HepG2 (cell line): ENCODE measurements at regions not wholly inside any gene's neighbourhood (a gene's known extent, or its start where the extent isn't known, plus 50 kb on each side); places are given as distances from the start of the nearest gene placed in this dataset.

Experiments used
- IRX3 ChIP-seq: sonication (generic); formaldehyde crosslinking; IDR thresholded peaks from 2 replicates; pipeline ENCODE4 v1.8.1; 2023; ENCODE audit warnings: mild to moderate bottlenecking, low read depth, missing genetic modification reagents, borderline replicate concordance
- NCOA1 ChIP-seq: sonication (generic); formaldehyde crosslinking; IDR thresholded peaks from 2 replicates; pipeline ENCODE4 v1.9.0; 2021; ENCODE audit warnings: missing genetic modification reagents
- PHF8 ChIP-seq: sonication (generic); formaldehyde crosslinking; IDR thresholded peaks from 2 replicates; pipeline ENCODE4 v1.5.0; 2020; ENCODE audit warnings: missing genetic modification reagents
- SMARCC2 ChIP-seq: fragments of 450-650 bp; IDR thresholded peaks from 2 replicates; pipeline ENCODE4 v1.6.1; 2017; ENCODE audit warnings: antibody characterized with exemption, mild to moderate bottlenecking
- TMF1 ChIP-seq: sonication (generic); formaldehyde crosslinking; IDR thresholded peaks from 2 replicates; pipeline ENCODE4 v1.8.1; 2022; ENCODE audit warnings: low read depth, missing genetic modification reagents
- ZFYVE20 ChIP-seq: sonication (generic); formaldehyde crosslinking; IDR thresholded peaks from 2 replicates; pipeline ENCODE4 v1.8.0; 2023; ENCODE audit warnings: low read depth, mild to moderate bottlenecking, moderate library complexity, missing genetic modification reagents, borderline replicate concordance
- ZSCAN25 ChIP-seq: sonication (generic); formaldehyde crosslinking; IDR thresholded peaks from 2 replicates; pipeline ENCODE4 v1.8.0; 2022; ENCODE audit warnings: mild to moderate bottlenecking, missing genetic modification reagents
- TF ChIP-seq, protein P1 (sequence below): sonication (generic); formaldehyde crosslinking; IDR thresholded peaks from 2 replicates; pipeline ENCODE4 v1.5.1; 2020; ENCODE audit warnings: mild to moderate bottlenecking, missing genetic modification reagents
- TF ChIP-seq, protein P2 (sequence below): sonication (generic); formaldehyde crosslinking; IDR thresholded peaks from 2 replicates; pipeline ENCODE4 v1.4.0; 2020; ENCODE audit warnings: mild to moderate bottlenecking, missing genetic modification reagents
- TF ChIP-seq, protein P3 (sequence below): sonication (generic); formaldehyde crosslinking; IDR thresholded peaks from 2 replicates; pipeline ENCODE4 v1.4.0; 2020; ENCODE audit warnings: low read depth, mild to moderate bottlenecking, missing genetic modification reagents

GRCh38 chr4:96056346-96056934 is 216.5 kb downstream of the PDHA2 start (continued):
- TF ChIP-seq ZFYVE20 (CRISPR knock-in tag) (no peak), TMF1 (CRISPR knock-in tag) (no peak), ZSCAN25 (CRISPR knock-in tag) (no peak), NCOA1 (no peak), PHF8 (CRISPR knock-in tag) (no peak), IRX3 (CRISPR knock-in tag) (no peak), SMARCC2 (no peak)
- TF ChIP-seq, protein P1, sequence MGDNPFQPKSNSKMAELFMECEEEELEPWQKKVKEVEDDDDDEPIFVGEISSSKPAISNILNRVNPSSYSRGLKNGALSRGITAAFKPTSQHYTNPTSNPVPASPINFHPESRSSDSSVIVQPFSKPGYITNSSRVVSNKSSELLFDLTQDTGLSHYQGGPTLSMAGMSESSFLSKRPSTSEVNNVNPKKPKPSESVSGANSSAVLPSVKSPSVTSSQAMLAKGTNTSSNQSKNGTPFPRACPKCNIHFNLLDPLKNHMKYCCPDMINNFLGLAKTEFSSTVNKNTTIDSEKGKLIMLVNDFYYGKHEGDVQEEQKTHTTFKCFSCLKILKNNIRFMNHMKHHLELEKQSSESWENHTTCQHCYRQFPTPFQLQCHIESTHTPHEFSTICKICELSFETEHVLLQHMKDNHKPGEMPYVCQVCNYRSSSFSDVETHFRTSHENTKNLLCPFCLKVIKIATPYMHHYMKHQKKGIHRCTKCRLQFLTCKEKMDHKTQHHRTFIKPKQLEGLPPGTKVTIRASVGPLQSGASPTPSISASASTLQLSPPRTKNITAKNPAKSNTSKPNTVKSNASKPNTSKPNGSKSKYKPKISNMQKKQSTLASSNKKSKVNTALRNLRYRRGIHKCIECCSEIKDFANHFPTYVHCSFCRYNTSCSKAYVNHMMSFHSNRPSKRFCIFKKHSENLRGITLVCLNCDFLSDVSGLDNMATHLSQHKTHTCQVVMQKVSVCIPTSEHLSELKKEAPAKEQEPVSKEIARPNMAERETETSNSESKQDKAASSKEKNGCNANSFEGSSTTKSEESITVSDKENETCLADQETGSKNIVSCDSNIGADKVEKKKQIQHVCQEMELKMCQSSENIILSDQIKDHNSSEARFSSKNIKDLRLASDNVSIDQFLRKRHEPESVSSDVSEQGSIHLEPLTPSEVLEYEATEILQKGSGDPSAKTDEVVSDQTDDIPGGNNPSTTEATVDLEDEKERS: no peak
- TF ChIP-seq, protein P2, sequence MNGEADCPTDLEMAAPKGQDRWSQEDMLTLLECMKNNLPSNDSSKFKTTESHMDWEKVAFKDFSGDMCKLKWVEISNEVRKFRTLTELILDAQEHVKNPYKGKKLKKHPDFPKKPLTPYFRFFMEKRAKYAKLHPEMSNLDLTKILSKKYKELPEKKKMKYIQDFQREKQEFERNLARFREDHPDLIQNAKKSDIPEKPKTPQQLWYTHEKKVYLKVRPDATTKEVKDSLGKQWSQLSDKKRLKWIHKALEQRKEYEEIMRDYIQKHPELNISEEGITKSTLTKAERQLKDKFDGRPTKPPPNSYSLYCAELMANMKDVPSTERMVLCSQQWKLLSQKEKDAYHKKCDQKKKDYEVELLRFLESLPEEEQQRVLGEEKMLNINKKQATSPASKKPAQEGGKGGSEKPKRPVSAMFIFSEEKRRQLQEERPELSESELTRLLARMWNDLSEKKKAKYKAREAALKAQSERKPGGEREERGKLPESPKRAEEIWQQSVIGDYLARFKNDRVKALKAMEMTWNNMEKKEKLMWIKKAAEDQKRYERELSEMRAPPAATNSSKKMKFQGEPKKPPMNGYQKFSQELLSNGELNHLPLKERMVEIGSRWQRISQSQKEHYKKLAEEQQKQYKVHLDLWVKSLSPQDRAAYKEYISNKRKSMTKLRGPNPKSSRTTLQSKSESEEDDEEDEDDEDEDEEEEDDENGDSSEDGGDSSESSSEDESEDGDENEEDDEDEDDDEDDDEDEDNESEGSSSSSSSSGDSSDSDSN: no peak
- TF ChIP-seq, protein P3, sequence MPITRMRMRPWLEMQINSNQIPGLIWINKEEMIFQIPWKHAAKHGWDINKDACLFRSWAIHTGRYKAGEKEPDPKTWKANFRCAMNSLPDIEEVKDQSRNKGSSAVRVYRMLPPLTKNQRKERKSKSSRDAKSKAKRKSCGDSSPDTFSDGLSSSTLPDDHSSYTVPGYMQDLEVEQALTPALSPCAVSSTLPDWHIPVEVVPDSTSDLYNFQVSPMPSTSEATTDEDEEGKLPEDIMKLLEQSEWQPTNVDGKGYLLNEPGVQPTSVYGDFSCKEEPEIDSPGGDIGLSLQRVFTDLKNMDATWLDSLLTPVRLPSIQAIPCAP (CRISPR knock-in tag): no peak
